PC-3 (cell line): ENCODE measurements at regions not wholly inside any gene's neighbourhood (a gene's known extent, or its start where the extent isn't known, plus 50 kb on each side); places are given as distances from the start of the nearest gene placed in this dataset.

Source experiments
- ATAC-seq: fragments of 200-7000 bp; cut with Tn5 transposase; 2 replicates; pipeline ENCODE4 v1.9.1; 2020; ENCODE audit warnings: mild to moderate bottlenecking, moderate library complexity
- BruUV-seq: library from RNA; stranded (reverse); fragments of 400-500 nt; replicated peaks from 2 replicates; lab custom pipeline; 2021; lab: Mats Ljungman, UMichigan
- CTCF ChIA-PET: fragments of 300-600 bp; sonication (Branson Sonifier 250); formaldehyde crosslinking; loops from one replicate; lab custom pipeline; 2022; ENCODE audit warnings: antibody characterized with exemption; lab: Charles Lee
- POLR2A ChIA-PET: fragments of 300-600 bp; sonication (Branson Sonifier 250); formaldehyde crosslinking; loops from one replicate; lab custom pipeline; 2022; ENCODE audit warnings: antibody characterized with exemption; ENCODE audit not compliant: unreplicated experiment; lab: Charles Lee
- DNase-seq: peaks from one replicate; pipeline ENCODE4 v3.0.0-alpha.2; 2015
- H2AFZ ChIP-seq: fragments of 300-600 bp; sonication (generic); 2 replicates; pipeline ENCODE4 v1.6.0; 2016; ENCODE audit warnings: antibody characterized with exemption, low read length
- H3F3A ChIP-seq: fragments of 300-600 bp; sonication (generic); one replicate; pipeline ENCODE4 v1.6.0; 2017; ENCODE audit warnings: antibody characterized with exemption, low read length, control low read depth, mild to moderate bottlenecking; ENCODE audit not compliant: unreplicated experiment
- H3K27ac ChIP-seq: fragments of 300-600 bp; sonication (generic); 2 replicates; pipeline ENCODE4 v1.5.1; 2016; ENCODE audit warnings: mild to moderate bottlenecking, low read length
- H3K27me3 ChIP-seq: fragments of 300-600 bp; sonication (generic); 2 replicates; pipeline ENCODE4 v1.6.1; 2016; ENCODE audit warnings: low read length, mixed read lengths
- H3K36me3 ChIP-seq: fragments of 300-600 bp; sonication (generic); 2 replicates; pipeline ENCODE4 v1.6.1; 2016; ENCODE audit warnings: low read depth, mixed run types, low read length, mixed read lengths
- H3K4me1 ChIP-seq: fragments of 300-600 bp; sonication (generic); 2 replicates; pipeline ENCODE4 v1.5.1; 2016; ENCODE audit warnings: low read length; ENCODE audit not compliant: insufficient read depth
- H3K4me2 ChIP-seq: fragments of 300-600 bp; sonication (generic); 2 replicates; pipeline ENCODE4 v1.6.0; 2016; ENCODE audit warnings: low read length
- H3K4me3 ChIP-seq: fragments of 300-600 bp; sonication (generic); 2 replicates; pipeline ENCODE4 v1.5.1; 2016; ENCODE audit warnings: mild to moderate bottlenecking, low read length, mixed read lengths
- H3K79me2 ChIP-seq: fragments of 300-600 bp; sonication (generic); 2 replicates; pipeline ENCODE4 v1.6.1; 2017; ENCODE audit warnings: low read length, mixed read lengths
- H3K9ac ChIP-seq: fragments of 300-600 bp; sonication (generic); 2 replicates; pipeline ENCODE4 v1.6.0; 2016; ENCODE audit warnings: mild to moderate bottlenecking, low read length
- H3K9me2 ChIP-seq: fragments of 300-600 bp; sonication (generic); replicated peaks from 2 replicates; pipeline ENCODE4 v1.6.1; 2016; ENCODE audit warnings: mixed run types, low read length, mixed read lengths
- H3K9me3 ChIP-seq: fragments of 300-600 bp; sonication (generic); 2 replicates; pipeline ENCODE4 v1.6.1; 2016; ENCODE audit warnings: low read length, mixed read lengths
- H4K20me1 ChIP-seq: fragments of 300-600 bp; sonication (generic); 2 replicates; pipeline ENCODE4 v1.6.1; 2016; ENCODE audit warnings: low read length, mixed read lengths
- CTCF ChIP-seq: fragments of 300-600 bp; sonication (generic); conservative IDR thresholded peaks from 2 replicates; pipeline ENCODE4 v1.5.1; 2017; ENCODE audit warnings: antibody characterized with exemption, low read depth, mild to moderate bottlenecking, low read length
- EZH2 ChIP-seq: fragments of 300-600 bp; sonication (generic); IDR thresholded peaks from one replicate; pipeline ENCODE4 v1.6.1; 2017; ENCODE audit warnings: antibody characterized with exemption, mild to moderate bottlenecking, low read length; ENCODE audit not compliant: unreplicated experiment
- EZH2phosphoT487 ChIP-seq: fragments of 300-600 bp; sonication (generic); IDR thresholded peaks from 2 replicates; pipeline ENCODE4 v1.6.1; 2018; ENCODE audit warnings: mild to moderate bottlenecking, antibody characterized with exemption, low read length, borderline replicate concordance
- intact Hi-C: fragments of 100-400 bp; cut with micrococcal nuclease; formaldehyde crosslinking; loops from 2 replicates; pipeline ENCODE4 v1.9.0; 2023

DNA sequence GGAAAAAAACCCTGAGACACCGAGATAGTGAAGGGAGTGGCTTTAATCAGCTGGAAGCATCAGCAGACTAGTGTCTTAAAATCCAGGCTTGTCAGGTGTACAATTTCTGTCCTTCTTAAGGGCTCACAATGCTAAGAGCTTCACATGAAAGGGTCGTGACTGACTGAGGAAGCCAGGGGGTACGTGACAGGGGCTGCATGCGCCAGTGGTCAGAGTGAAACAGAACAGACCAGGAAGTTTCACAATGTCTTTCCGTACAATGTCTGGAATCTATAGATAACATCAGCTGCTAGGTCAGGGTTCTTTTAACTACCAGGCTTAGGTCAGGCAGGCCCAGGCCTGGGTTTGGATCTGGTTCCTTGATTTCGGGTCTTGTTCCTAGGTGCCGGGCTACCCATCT is 253.0 kb downstream of the CDH10 start:
- Histone ChIP-seq H3K36me3 (no peaks in the 10 kb centered on the region), H3K27me3 (no peaks in the 10 kb centered on the region), H3K79me2 (no peaks in the 10 kb centered on the region), H3K9ac (no peak overlapping the region), H3K4me2 (no peak overlapping the region), H4K20me1 (no peaks in the 10 kb centered on the region), H3K4me1 (no peaks in the 10 kb centered on the region), H2AFZ (no peak overlapping the region), H3K4me3 (no peak overlapping the region), H3K9me2 (no peaks in the 10 kb centered on the region), H3K9me3 (no peaks in the 10 kb centered on the region), H3K27ac (no peak overlapping the region), H3F3A (no peaks in the 10 kb centered on the region)
- POLR2A ChIA-PET: no interaction called here
- intact Hi-C loops: no loop called here
- no peak for DNase-seq
- no peak for ATAC-seq
- BruUV-seq: no TSS peak
- CTCF ChIA-PET: no interaction called here
- no peak for TF ChIP-seq EZH2phosphoT487
- TF ChIP-seq CTCF: no peak
- no peak for TF ChIP-seq EZH2

DNA sequence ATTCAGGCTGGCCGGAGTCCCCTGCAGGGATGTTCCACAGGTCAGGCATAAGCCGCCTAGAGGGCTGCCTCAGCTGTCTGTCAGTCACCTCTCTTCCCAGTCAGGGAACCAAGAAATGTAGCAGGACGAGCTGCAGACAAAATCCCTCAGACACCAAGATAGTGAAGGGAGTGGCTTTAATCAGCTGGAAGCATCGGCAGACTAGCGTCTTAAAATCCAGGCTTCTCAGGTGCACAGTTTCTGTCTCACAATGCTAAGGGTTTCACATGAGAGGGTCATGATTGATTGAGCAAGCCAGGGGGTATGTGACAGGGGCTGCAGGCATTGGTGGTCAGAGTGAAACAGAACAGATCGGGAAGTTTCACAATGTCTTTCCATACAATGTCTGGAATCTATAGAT is 247.2 kb downstream of the CDH10 start:
- ChIA-PET CTCF (no interaction called here), POLR2A (no interaction called here)
- H3K79me2 ChIP-seq: no peaks in the 10 kb centered on the region
- DNase-seq (no peak), ATAC-seq (no peak)
- H3K4me1 ChIP-seq: no peaks in the 10 kb centered on the region
- no peak overlapping the region for H3K4me3 ChIP-seq
- no peak overlapping the region for H2AFZ ChIP-seq
- TF ChIP-seq EZH2phosphoT487 (no peak), CTCF (no peak), EZH2 (no peak)
- no peaks in the 10 kb centered on the region for H3F3A ChIP-seq
- intact Hi-C loops: no loop called here
- no peak overlapping the region for H3K9ac ChIP-seq
- BruUV-seq: no TSS peak
- no peaks in the 10 kb centered on the region for H3K9me2 ChIP-seq
- H3K4me2 ChIP-seq: no peak overlapping the region
- no peaks in the 10 kb centered on the region for H3K9me3 ChIP-seq
- no peaks in the 10 kb centered on the region for H4K20me1 ChIP-seq
- no peaks in the 10 kb centered on the region for H3K36me3 ChIP-seq
- H3K27me3 ChIP-seq: no peaks in the 10 kb centered on the region
- H3K27ac ChIP-seq: no peak overlapping the region

DNA sequence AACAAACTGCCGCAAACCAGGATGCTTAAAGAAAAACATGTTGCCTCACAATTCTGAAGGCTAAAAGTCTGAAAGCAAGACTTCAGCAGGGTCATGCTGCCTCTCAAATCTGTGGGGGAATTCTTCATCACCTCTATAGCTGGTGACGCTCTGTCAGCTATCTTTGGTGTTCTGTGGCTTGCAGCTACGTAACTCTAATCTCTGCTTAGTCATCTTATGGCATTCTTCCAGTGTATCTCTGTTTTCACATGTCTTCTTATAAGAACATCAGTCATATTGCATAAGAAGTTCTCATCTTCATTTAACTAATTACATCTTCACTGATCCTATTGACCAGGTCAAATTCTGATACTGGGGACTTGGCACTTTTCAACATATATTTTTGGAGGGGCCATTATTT is 243.0 kb downstream of the CDH10 start:
- H4K20me1 ChIP-seq: no peaks in the 10 kb centered on the region
- ChIA-PET CTCF (no interaction called here), POLR2A (no interaction called here)
- H3K9me2 ChIP-seq: no peaks in the 10 kb centered on the region
- H3K9ac ChIP-seq: no peak overlapping the region
- no peaks in the 10 kb centered on the region for H3K36me3 ChIP-seq
- H3K4me2 ChIP-seq: no peak overlapping the region
- ATAC-seq (no peak), DNase-seq (peak; percentile 50)
- no peaks in the 10 kb centered on the region for H3F3A ChIP-seq
- H3K4me3 ChIP-seq: no peak overlapping the region
- H3K79me2 ChIP-seq: no peaks in the 10 kb centered on the region
- H3K4me1 ChIP-seq: no peaks in the 10 kb centered on the region
- H2AFZ ChIP-seq: no peak overlapping the region
- intact Hi-C loops: no loop called here
- no peak for TF ChIP-seq EZH2
- no peak for TF ChIP-seq CTCF
- no peak for TF ChIP-seq EZH2phosphoT487
- no peak overlapping the region for H3K27ac ChIP-seq
- H3K9me3 ChIP-seq: no peaks in the 10 kb centered on the region
- no peaks in the 10 kb centered on the region for H3K27me3 ChIP-seq
- BruUV-seq: no TSS peak
